ENCODE measurements at regions not wholly inside any gene's neighbourhood (a gene's known extent, or its start where the extent isn't known, plus 50 kb on each side); places are given as distances from the start of the nearest gene placed in this dataset.

DNA sequence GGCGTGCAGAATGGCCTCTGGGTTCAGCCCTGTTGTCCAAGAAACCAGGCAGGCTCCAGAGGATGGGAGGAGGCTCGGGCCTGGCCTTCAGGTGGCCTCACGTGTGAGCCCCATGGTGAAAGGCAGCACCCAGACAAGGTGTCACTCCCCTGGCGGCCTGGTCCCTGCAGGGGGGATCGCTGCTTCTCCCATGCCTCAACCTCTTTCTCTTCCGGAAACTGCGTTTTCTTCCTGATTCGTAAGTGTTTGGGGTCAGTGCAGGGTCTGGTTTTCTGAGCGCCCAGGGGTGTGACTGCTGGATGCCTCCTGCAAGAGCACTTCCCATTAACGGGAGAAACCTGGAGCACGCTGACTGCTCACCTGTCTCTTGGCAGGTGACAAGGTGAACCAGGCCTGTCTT is 70.0 kb upstream of the CIBAR2 start:
- no peaks in the 10 kb centered on the region for H3K27me3 ChIP-seq (ENCODE audit: insufficient read depth, low read length)
- H3K9ac ChIP-seq (ENCODE audit: low read depth, low read length) = no peak overlapping the region
- 96% methylated on average over 11 of the region's 11 CpGs for WGBS
- H3K4me1 ChIP-seq (ENCODE audit: insufficient read depth, low read length) = peaks cover 6% of the 10 kb centered on the region; the same call in 1 of the 2 replicates
- H3K4me3 ChIP-seq (ENCODE audit: low read length) = no peak overlapping the region
- peaks cover 11% of the 10 kb centered on the region for H3K9me3 ChIP-seq (ENCODE audit: insufficient read depth, low read depth, low read length)
- H3K36me3 ChIP-seq (ENCODE audit: insufficient read depth, low read length) = peaks cover 20% of the 10 kb centered on the region; the same call in 1 of the 2 replicates
- no peak overlapping the region for H3K27ac ChIP-seq (ENCODE audit: low read depth, low read length)

DNA sequence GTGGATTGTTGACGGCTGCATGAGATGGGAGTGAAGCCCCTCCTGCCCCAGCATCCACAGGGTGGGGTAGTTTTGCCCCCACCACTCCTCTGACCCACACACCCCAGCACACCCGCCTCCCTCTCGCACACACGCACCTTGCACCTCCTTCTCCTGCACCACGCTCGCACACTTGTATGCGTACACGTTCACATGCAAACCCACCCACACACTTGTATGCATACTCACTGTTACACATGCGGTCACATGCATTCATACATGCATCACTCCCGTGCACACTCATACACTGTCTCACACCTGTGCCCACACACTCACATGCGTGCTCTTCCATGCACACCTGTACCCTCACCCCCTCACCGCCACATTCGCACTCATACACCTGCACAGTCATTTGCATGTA is 70.5 kb upstream of the CIBAR2 start:
- Histone ChIP-seq H3K9ac (ENCODE audit: low read depth, low read length) (no peak overlapping the region), H3K9me3 (ENCODE audit: insufficient read depth, low read depth, low read length) (peaks cover 11% of the 10 kb centered on the region), H3K27ac (ENCODE audit: low read depth, low read length) (no peak overlapping the region), H3K36me3 (ENCODE audit: insufficient read depth, low read length) (peaks cover 20% of the 10 kb centered on the region; the same call in 1 of the 2 replicates), H3K4me1 (ENCODE audit: insufficient read depth, low read length) (peaks cover 6% of the 10 kb centered on the region; the same call in 1 of the 2 replicates), H3K4me3 (ENCODE audit: low read length) (no peak overlapping the region), H3K27me3 (ENCODE audit: insufficient read depth, low read length) (no peaks in the 10 kb centered on the region)
- WGBS = 94% methylated on average over 13 of the region's 13 CpGs

DNA sequence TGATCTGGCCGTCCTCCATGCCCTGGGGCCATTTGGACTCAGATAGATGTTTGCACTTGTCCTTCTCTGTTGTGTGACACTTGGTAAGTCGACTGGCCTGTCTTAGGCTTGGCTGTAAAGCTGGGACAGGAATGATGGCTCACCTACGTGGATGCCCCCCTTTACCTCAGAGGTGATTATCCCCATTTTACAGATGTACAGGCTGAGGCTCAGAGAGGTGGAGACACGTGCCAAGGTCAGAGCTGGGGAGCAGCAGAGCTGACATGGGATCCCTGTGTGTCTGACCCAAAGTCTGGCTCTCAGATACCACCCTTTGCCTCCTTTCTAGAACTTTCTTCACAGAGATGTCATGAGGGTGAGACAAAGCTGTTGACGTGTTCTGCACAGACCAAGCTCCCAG is 71.3 kb upstream of the CIBAR2 start:
- H3K9ac ChIP-seq (ENCODE audit: low read depth, low read length) = no peak overlapping the region
- peaks cover 6% of the 10 kb centered on the region; the same call in 1 of the 2 replicates for H3K4me1 ChIP-seq (ENCODE audit: insufficient read depth, low read length)
- no peak overlapping the region for H3K4me3 ChIP-seq (ENCODE audit: low read length)
- 95% methylated on average over 5 of the region's 5 CpGs for WGBS
- H3K27me3 ChIP-seq (ENCODE audit: insufficient read depth, low read length) = no peaks in the 10 kb centered on the region
- H3K9me3 ChIP-seq (ENCODE audit: insufficient read depth, low read depth, low read length) = peaks cover 11% of the 10 kb centered on the region
- H3K27ac ChIP-seq (ENCODE audit: low read depth, low read length) = no peak overlapping the region
- peaks cover 20% of the 10 kb centered on the region; the same call in 1 of the 2 replicates for H3K36me3 ChIP-seq (ENCODE audit: insufficient read depth, low read length)

DNA sequence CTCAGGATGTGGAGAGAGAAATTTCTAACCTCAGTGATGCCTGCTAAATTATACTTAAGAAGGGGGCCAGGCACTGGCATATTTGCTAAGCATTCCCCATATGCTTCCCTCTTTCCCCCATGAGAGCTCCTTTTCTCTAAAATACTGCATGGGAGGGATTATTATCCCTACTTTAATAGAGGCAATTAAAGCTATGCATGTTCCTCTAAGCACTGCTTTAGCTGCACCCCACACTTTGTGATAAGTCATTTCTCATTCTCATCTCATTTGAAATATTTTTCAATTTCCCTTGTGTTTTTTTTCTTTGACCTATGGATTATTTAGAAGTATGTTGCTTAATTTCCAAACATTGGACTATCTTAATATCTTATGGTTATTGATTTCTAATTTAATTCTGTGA is 72.1 kb upstream of the CIBAR2 start:
- H3K4me1 ChIP-seq (ENCODE audit: insufficient read depth, low read length) = peaks cover 6% of the 10 kb centered on the region; the same call in 1 of the 2 replicates
- H3K4me3 ChIP-seq (ENCODE audit: low read length) = no peak overlapping the region
- no peak overlapping the region for H3K9ac ChIP-seq (ENCODE audit: low read depth, low read length)

DNA sequence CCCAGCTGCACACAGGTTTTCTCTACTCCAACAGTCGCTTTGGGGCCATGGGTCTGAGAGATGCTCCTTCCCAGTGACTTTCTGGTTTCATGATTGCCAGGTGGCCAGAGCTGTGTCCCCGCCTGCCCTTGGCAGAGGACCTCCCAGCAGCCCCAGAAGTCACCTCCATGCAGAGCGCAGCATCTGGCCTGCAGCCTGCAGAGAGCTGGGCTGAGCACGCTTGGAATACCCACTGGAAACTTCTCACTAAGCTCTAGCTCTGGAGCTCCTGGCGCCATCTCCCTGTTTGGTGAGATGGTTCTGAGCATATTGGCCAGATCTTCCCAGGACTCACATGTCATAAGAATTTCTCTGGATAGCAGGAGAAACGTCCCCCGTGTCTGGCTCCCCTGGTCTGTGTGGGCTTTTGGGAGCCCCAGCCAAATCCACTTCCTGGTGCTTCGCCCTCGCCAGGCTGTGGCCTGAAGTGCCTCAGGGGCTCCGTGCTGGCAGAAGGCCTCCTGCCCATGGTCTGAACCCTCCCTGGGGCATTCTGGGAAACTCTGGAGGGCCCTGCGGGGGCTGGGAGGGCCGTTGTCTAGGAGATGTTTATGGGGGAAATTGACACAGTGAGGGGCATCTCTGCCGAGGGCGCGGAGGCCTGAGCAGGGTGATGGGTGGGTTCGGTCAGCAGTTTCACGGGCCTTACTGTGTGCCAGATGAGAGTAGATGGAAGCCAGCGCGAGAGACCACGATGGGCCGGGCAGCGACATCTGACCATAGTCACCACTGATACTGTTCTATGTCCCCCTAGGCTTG is 73.2 kb upstream of the CIBAR2 start:
- H3K4me1 ChIP-seq (ENCODE audit: insufficient read depth, low read length) = peaks cover 6% of the 10 kb centered on the region; the same call in 1 of the 2 replicates
- no peak overlapping the region for H3K27ac ChIP-seq (ENCODE audit: low read depth, low read length)
- WGBS = 93% methylated on average over 22 of the region's 22 CpGs
- H3K9me3 ChIP-seq (ENCODE audit: insufficient read depth, low read depth, low read length) = peaks cover 11% of the 10 kb centered on the region
- no peaks in the 10 kb centered on the region for H3K27me3 ChIP-seq (ENCODE audit: insufficient read depth, low read length)
- no peak overlapping the region for H3K4me3 ChIP-seq (ENCODE audit: low read length)
- no peak overlapping the region for H3K9ac ChIP-seq (ENCODE audit: low read depth, low read length)
- H3K36me3 ChIP-seq (ENCODE audit: insufficient read depth, low read length) = peaks cover 20% of the 10 kb centered on the region; the same call in 1 of the 2 replicates

More for the DNA sequence above, 72.1 kb upstream of the CIBAR2 start:
- Histone ChIP-seq H3K9me3 (ENCODE audit: insufficient read depth, low read depth, low read length) (peaks cover 11% of the 10 kb centered on the region), H3K36me3 (ENCODE audit: insufficient read depth, low read length) (peaks cover 20% of the 10 kb centered on the region; the same call in 1 of the 2 replicates), H3K27me3 (ENCODE audit: insufficient read depth, low read length) (no peaks in the 10 kb centered on the region), H3K27ac (ENCODE audit: low read depth, low read length) (no peak overlapping the region)

DNA sequence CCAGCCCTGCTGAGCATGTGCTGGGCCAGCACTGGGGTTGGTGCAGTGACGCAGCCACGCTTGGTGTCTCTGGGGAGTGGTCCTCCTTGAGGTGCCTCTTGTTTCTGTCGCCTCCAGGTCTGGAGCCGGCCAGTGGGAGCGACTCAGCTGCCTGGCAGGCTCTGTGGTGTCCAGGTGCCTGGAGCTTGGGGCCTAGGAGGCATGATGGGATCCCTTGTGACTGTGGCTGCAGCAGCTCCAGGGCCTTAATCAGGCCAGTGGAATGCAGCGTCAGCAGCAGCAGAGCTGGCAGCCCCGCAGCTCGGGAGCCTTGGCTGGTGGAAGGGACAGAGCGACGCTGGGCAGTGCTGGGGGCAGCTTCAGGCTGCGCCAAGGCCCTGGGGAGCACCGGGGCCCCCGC is 74.7 kb upstream of the CIBAR2 start:
- Histone ChIP-seq H3K9ac (ENCODE audit: low read depth, low read length) (no peak overlapping the region), H3K36me3 (ENCODE audit: insufficient read depth, low read length) (peaks cover 20% of the 10 kb centered on the region; the same call in 1 of the 2 replicates), H3K27me3 (ENCODE audit: insufficient read depth, low read length) (no peaks in the 10 kb centered on the region), H3K27ac (ENCODE audit: low read depth, low read length) (no peak overlapping the region), H3K9me3 (ENCODE audit: insufficient read depth, low read depth, low read length) (peaks cover 11% of the 10 kb centered on the region), H3K4me3 (ENCODE audit: low read length) (no peak overlapping the region), H3K4me1 (ENCODE audit: insufficient read depth, low read length) (peaks cover 6% of the 10 kb centered on the region; the same call in 1 of the 2 replicates)
- WGBS = 89% methylated on average over 13 of the region's 13 CpGs

DNA sequence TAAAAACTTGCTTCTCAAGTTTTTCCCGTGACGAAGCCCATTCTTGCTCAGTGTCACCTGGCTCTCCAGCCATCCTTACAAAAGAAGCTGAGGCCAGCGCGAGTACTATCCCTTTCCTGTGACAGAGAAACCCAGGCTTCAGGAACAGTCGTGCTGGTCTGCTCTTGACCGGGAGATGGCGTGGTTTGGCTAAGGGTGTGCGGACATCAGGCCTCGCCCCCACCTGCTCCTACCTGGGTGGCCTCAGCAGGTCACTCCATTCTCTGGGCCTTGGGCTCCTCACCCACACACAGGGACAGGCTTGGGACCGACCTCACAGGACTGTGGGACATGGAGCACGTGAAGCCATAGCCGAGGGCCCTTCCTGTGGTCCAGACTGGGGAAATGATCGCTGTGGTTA is 75.2 kb upstream of the CIBAR2 start:
- no peaks in the 10 kb centered on the region for H3K27me3 ChIP-seq (ENCODE audit: insufficient read depth, low read length)
- H3K36me3 ChIP-seq (ENCODE audit: insufficient read depth, low read length) = peaks cover 20% of the 10 kb centered on the region; the same call in 1 of the 2 replicates
- H3K27ac ChIP-seq (ENCODE audit: low read depth, low read length) = no peak overlapping the region
- no peak overlapping the region for H3K4me3 ChIP-seq (ENCODE audit: low read length)
- H3K9ac ChIP-seq (ENCODE audit: low read depth, low read length) = no peak overlapping the region
- H3K9me3 ChIP-seq (ENCODE audit: insufficient read depth, low read depth, low read length) = peaks cover 11% of the 10 kb centered on the region
- 87% methylated on average over 13 of the region's 13 CpGs for WGBS
- H3K4me1 ChIP-seq (ENCODE audit: insufficient read depth, low read length) = peaks cover 6% of the 10 kb centered on the region; the same call in 1 of the 2 replicates

DNA sequence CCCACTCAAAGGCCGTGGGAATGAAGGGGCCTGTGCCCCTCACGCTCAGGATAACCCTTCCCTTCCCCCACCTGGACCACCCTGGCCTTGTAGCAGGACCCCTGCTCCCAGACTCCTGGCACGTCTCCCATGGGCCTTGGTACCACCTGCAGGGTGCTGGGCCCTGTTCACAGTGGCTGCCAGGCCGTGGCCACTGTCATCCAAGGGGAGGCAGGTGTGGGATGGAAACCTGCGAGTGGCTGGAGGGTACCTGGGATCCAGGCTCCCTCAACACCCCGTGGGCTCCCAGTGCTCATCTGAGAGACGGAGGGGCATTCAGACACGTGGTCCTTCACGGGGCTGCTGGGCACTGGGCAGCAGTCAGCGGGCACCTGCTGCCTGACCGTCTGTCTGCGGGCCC is 75.6 kb upstream of the CIBAR2 start:
- Histone ChIP-seq H3K9me3 (ENCODE audit: insufficient read depth, low read depth, low read length) (peaks cover 11% of the 10 kb centered on the region), H3K4me3 (ENCODE audit: low read length) (no peak overlapping the region), H3K36me3 (ENCODE audit: insufficient read depth, low read length) (peaks cover 20% of the 10 kb centered on the region; the same call in 1 of the 2 replicates), H3K9ac (ENCODE audit: low read depth, low read length) (no peak overlapping the region), H3K4me1 (ENCODE audit: insufficient read depth, low read length) (peaks cover 6% of the 10 kb centered on the region; the same call in 1 of the 2 replicates), H3K27ac (ENCODE audit: low read depth, low read length) (no peak overlapping the region), H3K27me3 (ENCODE audit: insufficient read depth, low read length) (no peaks in the 10 kb centered on the region)
- WGBS = 94% methylated on average over 12 of the region's 12 CpGs

DNA sequence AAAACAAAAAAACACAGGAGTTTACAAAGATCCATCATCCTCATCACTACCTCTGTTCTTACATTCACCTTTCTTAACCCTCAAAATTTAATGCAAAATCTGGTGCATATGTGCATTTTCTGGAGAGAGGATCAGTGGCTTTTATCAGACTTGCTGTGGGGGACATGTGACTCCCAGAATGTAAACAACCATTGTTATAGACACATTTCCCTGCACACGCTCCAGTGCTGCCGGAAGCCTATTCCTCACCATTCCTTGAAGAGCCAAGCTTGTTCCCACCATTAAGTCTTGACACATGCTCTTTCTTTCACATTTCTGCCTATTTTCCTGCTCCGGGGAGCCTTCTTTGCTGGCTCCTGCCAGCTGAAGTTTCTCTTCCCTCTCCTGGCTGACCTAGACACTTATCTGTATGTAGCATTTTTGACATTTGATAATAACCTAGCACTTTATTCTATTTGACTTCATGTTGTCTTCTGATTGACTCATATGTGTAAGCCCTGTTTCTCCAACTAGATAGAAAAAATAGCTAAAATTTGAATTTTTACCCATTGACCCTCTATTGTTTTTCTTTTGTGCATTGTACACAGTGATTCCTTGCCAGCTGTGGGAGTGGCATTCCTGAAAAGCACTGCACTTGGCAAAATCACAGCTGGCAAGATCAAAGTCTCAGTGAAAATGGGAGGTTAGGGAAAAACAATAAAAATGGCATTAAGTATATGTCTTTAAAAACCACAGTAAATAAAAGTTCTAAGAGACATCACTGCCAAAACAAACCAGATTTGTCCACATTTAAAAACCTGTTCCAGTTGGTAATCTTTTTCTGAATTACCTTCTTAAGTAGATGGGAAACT is 76.8 kb upstream of the CIBAR2 start:
- Histone ChIP-seq H3K27ac (ENCODE audit: low read depth, low read length) (no peak overlapping the region), H3K36me3 (ENCODE audit: insufficient read depth, low read length) (peaks cover 14% of the 10 kb centered on the region; the same call in 1 of the 2 replicates), H3K4me3 (ENCODE audit: low read length) (no peak overlapping the region), H3K4me1 (ENCODE audit: insufficient read depth, low read length) (peaks cover 6% of the 10 kb centered on the region; the same call in 1 of the 2 replicates), H3K9me3 (ENCODE audit: insufficient read depth, low read depth, low read length) (peaks cover 8% of the 10 kb centered on the region), H3K27me3 (ENCODE audit: insufficient read depth, low read length) (no peaks in the 10 kb centered on the region), H3K9ac (ENCODE audit: low read depth, low read length) (no peak overlapping the region)
- WGBS = 85% methylated on average over 3 of the region's 3 CpGs

DNA sequence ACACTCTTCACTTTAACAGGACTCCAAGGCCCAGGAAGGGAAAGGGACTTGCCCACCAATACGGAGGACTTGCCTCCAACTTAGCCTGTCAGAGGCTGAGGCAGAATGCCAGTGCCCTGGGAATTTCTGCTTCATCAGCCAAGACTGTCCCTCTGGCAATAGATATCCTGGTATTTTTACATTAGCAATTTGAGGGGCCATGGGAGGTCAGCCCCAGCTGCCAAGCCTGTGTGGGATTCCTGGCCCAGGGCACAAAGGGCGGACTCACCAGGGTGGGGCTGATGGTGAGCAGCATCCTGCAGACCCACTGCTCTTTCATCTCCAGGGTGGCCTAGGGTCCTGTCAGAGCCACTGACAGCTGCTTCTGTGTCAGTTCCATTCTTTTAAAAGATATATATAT is 78.3 kb upstream of the CIBAR2 start:
- Histone ChIP-seq H3K27me3 (ENCODE audit: insufficient read depth, low read length) (no peaks in the 10 kb centered on the region), H3K4me1 (ENCODE audit: insufficient read depth, low read length) (peaks cover 6% of the 10 kb centered on the region; the same call in 1 of the 2 replicates), H3K9ac (ENCODE audit: low read depth, low read length) (no peak overlapping the region), H3K36me3 (ENCODE audit: insufficient read depth, low read length) (no peaks in the 10 kb centered on the region), H3K27ac (ENCODE audit: low read depth, low read length) (no peak overlapping the region), H3K4me3 (ENCODE audit: low read length) (no peak overlapping the region), H3K9me3 (ENCODE audit: insufficient read depth, low read depth, low read length) (no peaks in the 10 kb centered on the region)
- 80% methylated on average over 2 of the region's 2 CpGs for WGBS
